RWPE2 (cell line): ENCODE measurements at regions not wholly inside any gene's neighbourhood (a gene's known extent, or its start where the extent isn't known, plus 50 kb on each side); places are given as distances from the start of the nearest gene placed in this dataset.

Experiments used
- ATAC-seq: fragments of 200-7000 bp; cut with Tn5 transposase; 3 replicates; pipeline ENCODE4 v1.9.1; 2021; ENCODE audit warnings: low read depth
- DNase-seq: peaks from one replicate; pipeline ENCODE4 v3.0.0-alpha.2; 2020; ENCODE audit warnings: low spot score
- H3K27ac ChIP-seq: fragments of 450-650 bp; 2 replicates; pipeline ENCODE4 v1.5.1; 2017; ENCODE audit warnings: mild to moderate bottlenecking; ENCODE audit not compliant: poor library complexity, severe bottlenecking
- H3K27me3 ChIP-seq: fragments of 250-450 bp; sonication (Bioruptor Pico); 2 replicates; pipeline ENCODE4 v1.5.1; 2021; ENCODE audit warnings: mild to moderate bottlenecking, moderate library complexity; ENCODE audit not compliant: insufficient read depth, poor library complexity, severe bottlenecking
- H3K36me3 ChIP-seq: fragments of 250-450 bp; sonication (Bioruptor Pico); 2 replicates; pipeline ENCODE4 v1.5.1; 2020; ENCODE audit warnings: low read depth, mild to moderate bottlenecking, moderate library complexity
- H3K4me1 ChIP-seq: fragments of 250-450 bp; sonication (Bioruptor Pico); 2 replicates; pipeline ENCODE4 v1.5.1; 2021; ENCODE audit warnings: mild to moderate bottlenecking, moderate library complexity; ENCODE audit not compliant: insufficient read depth, poor library complexity, severe bottlenecking
- H3K4me3 ChIP-seq: fragments of 250-450 bp; sonication (Bioruptor Pico); 2 replicates; pipeline ENCODE4 v1.5.1; 2021; ENCODE audit warnings: mild to moderate bottlenecking, moderate library complexity; ENCODE audit not compliant: severe bottlenecking
- H3K9me3 ChIP-seq: fragments of 250-450 bp; sonication (Bioruptor Pico); 2 replicates; pipeline ENCODE4 v1.5.1; 2021; ENCODE audit warnings: mild to moderate bottlenecking, moderate library complexity; ENCODE audit not compliant: severe bottlenecking
- CTCF ChIP-seq: fragments of 450-650 bp; IDR thresholded peaks from one replicate; pipeline ENCODE4 v1.5.1; 2017; ENCODE audit warnings: mild to moderate bottlenecking, moderate library complexity; ENCODE audit not compliant: poor library complexity, severe bottlenecking

- no peak overlapping the region for H3K4me3 ChIP-seq
- no peak for TF ChIP-seq CTCF
- no peaks in the 10 kb centered on the region for H3K27me3 ChIP-seq
- DNase-seq (no peak), ATAC-seq (no peak)
- no peaks in the 10 kb centered on the region for H3K4me1 ChIP-seq
- H3K27ac ChIP-seq: no peak overlapping the region
- no peaks in the 10 kb centered on the region for H3K36me3 ChIP-seq
- no peaks in the 10 kb centered on the region for H3K9me3 ChIP-seq
Measured at GRCh38 chr7:79711660-79712059, 258.2 kb upstream of the MAGI2 start.

- DNase-seq (no peak), ATAC-seq (peak; percentile 72)
- Histone ChIP-seq H3K9me3 (no peaks in the 10 kb centered on the region), H3K27me3 (no peaks in the 10 kb centered on the region), H3K27ac (peak overlapping the region; percentile 3), H3K4me3 (no peak overlapping the region), H3K4me1 (no peaks in the 10 kb centered on the region), H3K36me3 (no peaks in the 10 kb centered on the region)
- TF ChIP-seq CTCF: no peak
Measured at GRCh38 chr7:79709574-79710409, 256.3 kb upstream of the MAGI2 start.

GRCh38 chr7:79702116-79702515 is 248.6 kb upstream of the MAGI2 start:
- no peaks in the 10 kb centered on the region for H3K36me3 ChIP-seq
- H3K9me3 ChIP-seq: no peaks in the 10 kb centered on the region
- no peak for DNase-seq
- ATAC-seq: peak; percentile 49; the same call in 1 of the 3 replicates
- no peaks in the 10 kb centered on the region for H3K27me3 ChIP-seq
- no peak for TF ChIP-seq CTCF
- H3K4me3 ChIP-seq: no peak overlapping the region
- H3K4me1 ChIP-seq: no peaks in the 10 kb centered on the region
- no peak overlapping the region for H3K27ac ChIP-seq

- no peak overlapping the region for H3K4me3 ChIP-seq
- no peaks in the 10 kb centered on the region for H3K27me3 ChIP-seq
- DNase-seq (no peak), ATAC-seq (peak; percentile 99)
- no peaks in the 10 kb centered on the region for H3K9me3 ChIP-seq
- H3K4me1 ChIP-seq: peaks cover 3% of the 10 kb centered on the region
- no peak for TF ChIP-seq CTCF
- no peak overlapping the region for H3K27ac ChIP-seq
- no peaks in the 10 kb centered on the region for H3K36me3 ChIP-seq
Measured at GRCh38 chr7:79692015-79692414, 238.5 kb upstream of the MAGI2 start.

GRCh38 chr7:79691074-79691473 is 237.6 kb upstream of the MAGI2 start:
- DNase-seq (no peak), ATAC-seq (no peak)
- no peak overlapping the region for H3K27ac ChIP-seq
- no peaks in the 10 kb centered on the region for H3K9me3 ChIP-seq
- no peak overlapping the region for H3K4me3 ChIP-seq
- no peaks in the 10 kb centered on the region for H3K36me3 ChIP-seq
- H3K27me3 ChIP-seq: no peaks in the 10 kb centered on the region
- H3K4me1 ChIP-seq: peaks cover 3% of the 10 kb centered on the region
- TF ChIP-seq CTCF: no peak
